Tibial artery (tissue), 4 donors: ENCODE measurements at regions not wholly inside any gene's neighbourhood (a gene's known extent, or its start where the extent isn't known, plus 50 kb on each side); places are given as distances from the start of the nearest gene placed in this dataset.

ENCODE experiments used
- DNase-seq, 2 donors: peaks; one replicate each; pipeline ENCODE4 v3.0.0-alpha.2; 2019
- H3K27ac ChIP-seq, 2 donors: fragments of 200-600 bp; sonication (generic) in 1 of 2; 1 replicate in 1 of 2; 2 replicates in 1 of 2; pipeline ENCODE4 v1.5.1; 2018 to 2019; ENCODE audit warnings: mild to moderate bottlenecking in 1 of 2
- H3K27me3 ChIP-seq, 2 donors: fragments of 200-600 bp; sonication (generic) in 1 of 2; one replicate each; pipeline versions ENCODE4 v1.5.1 to v1.6.0; 2016 to 2019
- H3K36me3 ChIP-seq, 3 donors: fragments of 200-600 bp; sonication (generic) in 2 of 3; one replicate each; pipeline ENCODE4 v1.5.1; 2016 to 2019; ENCODE audit warnings: mild to moderate bottlenecking in 2 of 3
- H3K4me1 ChIP-seq, 4 donors: fragments of 200-600 bp; sonication (generic) in 2 of 4; 1 replicate in 3 of 4; 2 replicates in 1 of 4; pipeline ENCODE4 v1.5.1; 2016 to 2019
- H3K4me3 ChIP-seq, 2 donors: fragments of 200-600 bp; sonication (generic) in 1 of 2; 1 replicate in 1 of 2; 2 replicates in 1 of 2; pipeline ENCODE4 v1.5.1; 2018 to 2019; ENCODE audit warnings: mild to moderate bottlenecking in 2 of 2
- H3K9me3 ChIP-seq, 3 donors: fragments of 200-600 bp; sonication (generic) in 1 of 3; one replicate each; pipeline ENCODE4 v1.5.1; 2016 to 2019
- CTCF ChIP-seq, 2 experiments: fragments of 200-600 bp in 1 of 2; fragments of 450-650 bp in 1 of 2; IDR thresholded peaks; one replicate each; pipeline ENCODE4 v1.5.1; 2017 to 2019; ENCODE audit warnings: antibody characterized with exemption in 2 of 2, mild to moderate bottlenecking in 1 of 2, moderate library complexity in 1 of 2
- intact Hi-C: fragments of 100-400 bp; cut with DNase I; formaldehyde crosslinking; loops from one replicate; pipeline ENCODE4 v1.15.0; 2023; ENCODE audit warnings: low total_unique reads

GRCh38 chr13:80118506-80118905 lies 222.4 kb downstream of the SPRY2 start:
- Histone ChIP-seq H3K36me3 (no peaks in the 10 kb centered on the region), H3K27me3 (no peaks in the 10 kb centered on the region), H3K9me3 (no peaks in the 10 kb centered on the region), H3K27ac (no peak overlapping the region), H3K4me3 (no peak overlapping the region), H3K4me1 (no peaks in the 10 kb centered on the region)
- intact Hi-C loops = no loop called here
- DNase-seq = no peak
- no peak for TF ChIP-seq CTCF (IDR thresholded peaks at IDR 0.05)

GRCh38 chr13:80118099-80118498 lies 222.8 kb downstream of the SPRY2 start:
- TF ChIP-seq CTCF (IDR thresholded peaks at IDR 0.05) = no peak
- Histone ChIP-seq H3K27ac (no peak overlapping the region), H3K4me3 (no peak overlapping the region), H3K9me3 (no peaks in the 10 kb centered on the region), H3K4me1 (no peaks in the 10 kb centered on the region), H3K36me3 (no peaks in the 10 kb centered on the region), H3K27me3 (no peaks in the 10 kb centered on the region)
- no peak for DNase-seq
- intact Hi-C loops = no loop called here

- no peaks in the 10 kb centered on the region for H3K36me3 ChIP-seq
- no peak for DNase-seq
- H3K27ac ChIP-seq = no peak overlapping the region
- H3K9me3 ChIP-seq = no peaks in the 10 kb centered on the region
- no peaks in the 10 kb centered on the region for H3K27me3 ChIP-seq
- no peaks in the 10 kb centered on the region for H3K4me1 ChIP-seq
- intact Hi-C loops = no loop called here
- no peak overlapping the region for H3K4me3 ChIP-seq
- no peak for TF ChIP-seq CTCF (IDR thresholded peaks at IDR 0.05)
Observed at GRCh38 chr13:80117515-80117914, 223.4 kb downstream of the SPRY2 start.

GRCh38 chr13:80116107-80116506 lies 224.8 kb downstream of the SPRY2 start:
- no peak for DNase-seq
- H3K4me1 ChIP-seq = no peaks in the 10 kb centered on the region
- no peak for TF ChIP-seq CTCF (IDR thresholded peaks at IDR 0.05)
- no peaks in the 10 kb centered on the region for H3K36me3 ChIP-seq
- H3K4me3 ChIP-seq = no peak overlapping the region
- no peaks in the 10 kb centered on the region for H3K27me3 ChIP-seq
- H3K27ac ChIP-seq = no peak overlapping the region
- no peaks in the 10 kb centered on the region for H3K9me3 ChIP-seq
- intact Hi-C loops = no loop called here

GRCh38 chr13:80115616-80116015 lies 225.3 kb downstream of the SPRY2 start:
- no peaks in the 10 kb centered on the region for H3K36me3 ChIP-seq
- no peaks in the 10 kb centered on the region for H3K9me3 ChIP-seq
- H3K27me3 ChIP-seq = no peaks in the 10 kb centered on the region
- DNase-seq = no peak
- no peak overlapping the region for H3K27ac ChIP-seq
- intact Hi-C loops = no loop called here
- no peaks in the 10 kb centered on the region for H3K4me1 ChIP-seq
- no peak overlapping the region for H3K4me3 ChIP-seq
- no peak for TF ChIP-seq CTCF (IDR thresholded peaks at IDR 0.05)

GRCh38 chr13:80113714-80114454 lies 227.0 kb downstream of the SPRY2 start:
- DNase-seq = no peak
- Histone ChIP-seq H3K36me3 (no peaks in the 10 kb centered on the region), H3K9me3 (no peaks in the 10 kb centered on the region), H3K27me3 (no peaks in the 10 kb centered on the region), H3K27ac (no peak overlapping the region), H3K4me3 (no peak overlapping the region), H3K4me1 (no peaks in the 10 kb centered on the region)
- intact Hi-C loops = no loop called here
- TF ChIP-seq CTCF (IDR thresholded peaks at IDR 0.05) = no peak
